ENCODE measurements at regions not wholly inside any gene's neighbourhood (a gene's known extent, or its start where the extent isn't known, plus 50 kb on each side); places are given as distances from the start of the nearest gene placed in this dataset.

GRCh38 chr2:29974086-29974485 is 52.7 kb upstream of the ALK start:
- DNase-seq (ENCODE audit: low read depth): no peak

GRCh38 chr2:29977284-29977683 is 55.9 kb upstream of the ALK start:
- no peak for DNase-seq (ENCODE audit: low read depth)

DNA sequence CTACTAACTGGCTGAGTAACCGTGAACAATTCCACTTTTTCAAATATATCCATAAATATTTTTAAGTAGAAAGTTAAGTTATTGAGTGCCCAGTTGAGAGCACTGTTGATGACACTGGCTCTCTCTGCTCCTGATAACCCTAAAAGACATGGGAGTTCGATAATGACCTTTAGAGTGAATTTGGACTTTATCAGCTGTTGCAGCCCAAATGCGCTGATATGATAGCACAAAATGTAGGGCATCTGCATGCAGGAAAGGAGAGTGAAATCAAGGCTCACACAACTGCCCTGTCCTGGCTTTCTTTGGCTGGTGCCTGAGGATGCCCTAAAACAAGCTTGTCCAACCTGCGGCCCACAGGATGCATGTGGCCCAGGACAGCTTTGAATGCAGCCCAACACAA is 60.0 kb upstream of the ALK start:
- no peak for DNase-seq (ENCODE audit: low read depth)

DNA sequence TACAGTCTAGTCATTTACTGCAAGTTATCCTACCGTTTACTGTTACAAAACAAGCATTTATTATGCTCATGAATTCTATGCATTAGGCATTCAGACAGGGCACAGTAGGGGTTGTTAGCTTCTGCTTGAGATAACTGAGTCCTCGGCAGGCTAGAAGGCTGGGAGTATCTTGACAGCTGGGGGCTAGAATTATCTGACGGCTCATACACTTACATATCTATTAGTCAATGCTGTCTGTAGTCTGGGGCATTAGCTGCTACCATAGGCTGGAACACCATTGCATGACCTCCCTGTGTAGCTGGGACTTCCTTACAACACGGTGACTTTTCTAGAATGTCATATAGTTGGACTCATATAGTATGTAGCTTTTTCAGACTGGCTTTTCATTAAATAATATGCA is 61.9 kb upstream of the ALK start:
- DNase-seq (ENCODE audit: low read depth): no peak

DNA sequence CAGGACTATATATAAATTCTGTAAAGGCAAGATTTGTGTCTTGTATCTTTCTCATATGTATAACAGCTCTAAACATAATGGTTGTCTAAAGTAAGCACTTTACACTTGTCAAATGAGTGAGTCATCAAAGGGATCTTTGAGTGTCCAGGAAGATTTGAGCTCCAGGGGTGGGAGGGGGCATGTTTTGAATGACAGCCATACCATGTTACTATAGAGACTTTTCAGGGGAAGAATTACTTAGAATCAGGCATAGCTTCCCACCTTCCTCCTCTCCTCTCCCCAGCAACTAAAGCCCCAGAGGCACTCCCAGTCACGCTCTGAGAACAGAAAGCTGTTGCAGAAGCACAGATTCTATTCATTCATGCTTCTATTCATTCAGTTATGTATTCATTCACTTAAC is 65.8 kb upstream of the ALK start:
- DNase-seq (ENCODE audit: low read depth): no peak

- no peak for DNase-seq (ENCODE audit: low read depth)
These were observed 68.7 kb upstream of the ALK start for GRCh38 chr2:29990129-29990528.

DNA sequence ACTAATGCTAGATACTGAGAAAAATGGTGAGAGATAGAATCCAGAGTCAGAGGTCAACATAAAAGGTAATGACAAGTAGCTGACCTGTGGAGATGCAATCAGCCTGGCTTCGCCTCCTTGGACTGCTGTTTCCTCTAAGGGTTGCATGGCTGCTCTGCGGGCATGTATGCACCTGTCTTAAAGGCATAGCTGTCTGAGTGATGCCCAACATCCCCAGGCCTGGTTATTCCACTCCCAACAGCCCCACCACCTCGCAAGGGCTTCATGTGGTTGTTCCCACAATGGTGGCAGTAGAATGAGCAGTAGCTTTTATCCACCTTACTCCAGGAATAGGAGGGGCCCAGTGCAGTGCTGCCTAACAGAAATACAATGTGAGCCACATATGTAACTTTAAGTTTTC is 69.7 kb upstream of the ALK start:
- DNase-seq (ENCODE audit: low read depth): no peak

GRCh38 chr2:29995241-29995640 is 73.9 kb upstream of the ALK start:
- DNase-seq (ENCODE audit: low read depth): no peak

GRCh38 chr2:30003128-30003527 is 81.7 kb upstream of the ALK start:
- DNase-seq (ENCODE audit: low read depth): no peak

GRCh38 chr2:30022444-30023071 is 101.2 kb upstream of the ALK start:
- DNase-seq (ENCODE audit: low read depth): no peak

DNA sequence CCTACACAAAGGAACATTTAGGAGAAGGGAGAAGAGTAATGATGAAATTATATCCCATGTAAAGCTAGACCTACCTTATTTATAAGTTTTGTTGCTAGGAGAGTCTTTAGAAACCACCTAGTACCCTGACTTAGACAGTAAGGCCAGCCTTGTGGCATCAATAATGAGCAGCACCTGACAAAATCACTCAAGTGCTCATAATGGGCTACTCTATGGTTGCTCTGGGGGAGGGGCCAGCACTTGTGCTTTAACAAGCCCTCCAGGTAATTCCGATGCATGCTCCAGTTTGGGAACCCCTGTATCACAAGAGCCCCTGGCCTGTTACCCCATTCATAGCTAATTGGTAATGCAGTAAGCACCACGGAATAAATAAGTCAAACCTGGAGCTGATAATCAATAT is 102.9 kb upstream of the ALK start:
- no peak for DNase-seq (ENCODE audit: low read depth)

DNA sequence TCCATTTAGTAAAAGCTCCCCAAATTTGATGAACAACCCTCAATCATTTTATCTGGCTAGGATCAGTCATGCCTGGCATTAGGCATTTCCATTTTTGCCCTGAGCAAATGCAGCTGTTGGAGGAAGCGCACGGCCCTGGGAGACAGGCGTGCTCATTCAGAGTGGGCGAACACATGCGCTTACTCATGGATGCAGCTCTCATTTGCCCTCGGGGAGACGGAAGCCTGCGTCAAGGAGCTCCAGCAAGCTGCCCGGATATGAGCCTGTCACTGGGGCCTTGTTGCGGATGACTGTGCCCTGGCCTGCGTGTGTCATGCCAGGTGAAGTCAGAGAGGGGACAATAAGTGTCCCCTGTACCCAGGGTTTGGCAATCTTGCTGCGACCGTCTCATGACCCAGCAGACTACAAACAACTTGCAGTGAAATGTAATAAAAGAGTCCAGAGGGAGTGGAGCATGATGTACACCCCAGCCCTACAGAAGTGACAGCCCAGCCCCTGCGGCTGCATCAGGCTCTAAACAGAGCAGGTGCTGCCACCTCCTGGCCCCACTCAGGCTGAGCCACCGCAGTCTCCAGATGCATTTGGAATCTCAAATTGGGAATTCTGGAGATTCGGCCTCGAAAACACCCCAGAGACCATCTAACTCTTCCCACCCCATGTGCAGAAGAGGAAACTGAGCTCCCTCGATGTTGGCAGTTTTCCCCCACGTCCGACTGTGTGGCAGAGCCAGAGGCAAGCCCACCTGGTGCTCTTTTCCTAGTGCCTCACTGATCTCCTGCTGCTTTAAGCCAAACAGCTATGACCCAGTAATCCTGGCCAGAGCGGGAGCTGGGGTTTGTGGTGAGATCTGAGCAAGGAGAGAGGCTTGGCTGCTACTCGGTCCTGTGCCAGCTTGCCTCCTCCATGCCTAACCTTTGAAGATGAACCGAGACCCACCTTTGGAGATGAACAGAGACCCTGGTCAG is 105.0 kb upstream of the ALK start:
- peak; percentile 92 for DNase-seq (ENCODE audit: low read depth)

DNA sequence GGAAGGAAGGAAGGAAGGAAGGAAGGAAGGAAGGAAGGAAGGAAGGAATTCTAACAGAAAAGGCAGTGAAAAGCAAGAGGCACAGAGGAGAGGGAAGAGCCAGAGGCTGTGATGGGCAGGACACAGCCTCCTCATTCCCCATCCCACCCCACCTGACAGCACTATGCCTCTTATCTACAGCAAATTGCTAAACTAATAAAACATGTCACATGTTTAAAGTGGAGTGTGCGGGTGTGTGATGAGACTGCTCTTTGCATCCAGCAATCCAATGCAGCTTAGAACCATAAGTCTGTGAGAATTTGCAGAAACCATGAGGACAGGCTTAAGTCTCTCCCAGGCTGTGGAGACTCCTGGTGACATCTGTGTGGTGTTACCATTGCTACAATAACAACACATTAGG is 108.4 kb upstream of the ALK start:
- no peak for DNase-seq (ENCODE audit: low read depth)

- DNase-seq (ENCODE audit: low read depth): no peak
These were observed 109.0 kb upstream of the ALK start for GRCh38 chr2:30030361-30030760.

GRCh38 chr2:30031184-30031583 is 109.8 kb upstream of the ALK start:
- DNase-seq (ENCODE audit: low read depth): no peak

- DNase-seq (ENCODE audit: low read depth): no peak
These were observed 112.6 kb upstream of the YPEL5 start for GRCh38 chr2:30034052-30034775.

DNA sequence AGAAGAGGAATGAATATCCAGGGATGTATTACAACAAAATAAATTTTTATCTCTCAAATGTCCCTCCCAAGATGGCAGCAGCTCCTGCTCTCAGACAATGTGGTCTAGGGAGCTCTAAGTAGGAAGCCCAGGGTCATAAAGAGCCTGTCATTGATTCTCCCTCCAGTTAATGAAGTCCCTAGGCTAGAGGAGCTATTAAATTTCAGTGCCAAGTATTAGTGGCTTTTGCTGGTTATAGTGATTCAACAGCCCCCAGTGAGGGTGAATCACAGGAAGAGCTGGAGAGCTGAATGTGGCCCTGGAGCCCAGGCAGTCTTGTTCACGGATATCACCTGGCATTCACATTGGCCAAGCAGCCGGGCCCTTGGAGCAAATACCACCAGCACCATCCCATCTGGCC is 109.8 kb upstream of the YPEL5 start:
- DNase-seq (ENCODE audit: low read depth): peak; percentile 43

GRCh38 chr2:30038419-30038818 is 108.4 kb upstream of the YPEL5 start:
- no peak for DNase-seq (ENCODE audit: low read depth)

DNA sequence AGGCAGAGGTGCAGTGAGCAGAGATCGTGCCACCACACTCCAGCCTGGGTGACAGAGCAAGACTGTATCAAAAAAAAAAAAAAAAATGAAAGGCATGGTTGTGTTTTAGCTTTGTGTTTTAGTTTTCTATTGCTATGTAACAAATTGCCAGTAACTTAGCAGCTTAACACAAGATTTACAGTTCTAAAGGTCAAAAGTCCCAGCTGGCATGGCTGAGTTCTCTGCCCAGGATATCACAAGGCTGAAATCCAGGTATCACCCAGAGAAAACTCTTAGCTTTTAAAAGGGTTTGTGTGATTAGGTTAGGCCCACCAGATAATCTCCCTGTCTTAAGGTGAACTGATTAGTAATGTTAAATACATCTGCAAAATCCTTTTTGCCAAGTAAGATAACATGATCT is 107.7 kb upstream of the YPEL5 start:
- DNase-seq (ENCODE audit: low read depth): no peak

GRCh38 chr2:30040147-30040546 is 106.7 kb upstream of the YPEL5 start:
- DNase-seq (ENCODE audit: low read depth): no peak

DNA sequence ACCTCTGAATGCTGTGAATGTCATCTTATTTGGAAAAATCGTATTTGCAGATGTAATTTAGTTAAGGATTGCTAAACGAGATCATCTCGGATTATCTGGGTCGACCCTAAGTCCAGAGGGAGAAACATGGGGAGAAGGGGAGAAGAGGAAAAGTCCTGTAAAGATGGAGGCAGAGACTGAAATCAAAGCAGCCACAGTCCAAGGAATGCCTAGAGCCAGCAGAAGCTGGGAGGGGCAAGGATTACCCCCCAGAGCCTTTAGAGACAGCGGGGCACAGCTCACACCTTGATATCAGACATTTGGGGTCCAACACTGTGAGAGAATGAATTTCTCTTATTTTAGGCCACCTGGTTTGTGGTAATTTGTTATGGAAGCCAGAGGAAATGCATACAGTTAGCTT is 104.9 kb upstream of the YPEL5 start:
- DNase-seq (ENCODE audit: low read depth): no peak

GRCh38 chr2:30046396-30046795 is 100.4 kb upstream of the YPEL5 start:
- no peak for DNase-seq (ENCODE audit: low read depth)

GRCh38 chr2:30046979-30047378 is 99.8 kb upstream of the YPEL5 start:
- no peak for DNase-seq (ENCODE audit: low read depth)
